Daoy (cell line): ENCODE measurements at regions not wholly inside any gene's neighbourhood (a gene's known extent, or its start where the extent isn't known, plus 50 kb on each side); places are given as distances from the start of the nearest gene placed in this dataset.

ENCODE experiments used
- DNase-seq: peaks from one replicate; pipeline ENCODE4 v3.0.0-alpha.2; 2015; ENCODE audit warnings: low read depth

- peak; percentile 2 for DNase-seq
Measured at GRCh38 chr2:108139521-108139920, 100.2 kb upstream of the SULT1C3 start.

DNA sequence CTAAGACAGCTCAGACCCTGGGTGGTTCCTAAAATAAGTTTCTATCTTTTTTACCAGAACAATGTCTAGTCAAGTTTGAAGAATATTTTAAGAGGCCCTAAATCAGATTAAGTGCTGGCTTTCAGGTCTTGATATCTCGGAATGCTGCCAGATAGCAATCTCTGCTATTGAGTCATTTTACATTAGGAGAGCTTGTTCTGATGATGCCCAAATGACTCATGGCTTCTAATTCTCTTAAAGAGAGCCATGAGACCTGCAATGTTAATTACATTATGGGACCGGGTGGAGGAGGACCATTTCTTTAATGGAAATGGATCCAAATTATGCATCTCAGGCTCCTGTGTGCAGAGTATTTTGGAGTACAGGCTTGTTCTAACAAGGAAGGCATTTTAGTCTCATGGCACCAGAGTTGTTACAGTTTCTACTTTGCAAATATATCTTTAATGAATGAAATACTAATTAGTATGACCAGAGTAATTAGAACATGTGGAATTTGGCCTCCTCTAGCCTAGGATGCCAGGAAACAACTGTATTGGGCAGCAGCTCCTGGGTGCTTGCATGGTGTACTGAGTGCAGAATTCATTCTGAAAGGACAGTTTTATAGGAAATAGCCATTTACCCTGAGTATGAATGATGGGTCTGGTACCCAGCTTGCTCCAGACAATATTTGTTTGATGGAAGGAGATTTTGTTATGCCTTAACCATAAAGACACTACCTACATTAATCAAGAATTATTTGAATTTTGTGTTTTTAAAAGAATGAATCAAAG lies 94.0 kb upstream of the SULT1C3 start:
- peak; percentile 32 for DNase-seq

DNA sequence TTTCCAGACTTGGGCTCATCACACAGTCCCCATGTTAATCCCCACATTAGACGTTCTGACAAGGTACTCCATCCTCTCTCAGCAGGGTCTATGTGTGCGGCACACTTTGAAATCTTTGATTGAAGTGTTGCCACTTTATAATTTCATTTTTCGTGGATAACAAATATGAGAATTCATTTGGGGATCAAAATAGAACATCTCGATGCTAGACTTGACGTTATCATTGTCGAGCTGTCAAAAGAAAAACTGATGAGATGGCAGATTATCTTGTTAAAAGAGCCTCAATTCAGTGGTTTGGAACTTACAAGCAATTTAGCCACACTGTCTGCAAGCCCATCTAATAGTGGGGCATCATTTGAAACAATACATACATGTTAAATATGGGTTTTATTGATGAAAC lies 91.2 kb upstream of the SULT1C3 start:
- DNase-seq, result no peak

DNA sequence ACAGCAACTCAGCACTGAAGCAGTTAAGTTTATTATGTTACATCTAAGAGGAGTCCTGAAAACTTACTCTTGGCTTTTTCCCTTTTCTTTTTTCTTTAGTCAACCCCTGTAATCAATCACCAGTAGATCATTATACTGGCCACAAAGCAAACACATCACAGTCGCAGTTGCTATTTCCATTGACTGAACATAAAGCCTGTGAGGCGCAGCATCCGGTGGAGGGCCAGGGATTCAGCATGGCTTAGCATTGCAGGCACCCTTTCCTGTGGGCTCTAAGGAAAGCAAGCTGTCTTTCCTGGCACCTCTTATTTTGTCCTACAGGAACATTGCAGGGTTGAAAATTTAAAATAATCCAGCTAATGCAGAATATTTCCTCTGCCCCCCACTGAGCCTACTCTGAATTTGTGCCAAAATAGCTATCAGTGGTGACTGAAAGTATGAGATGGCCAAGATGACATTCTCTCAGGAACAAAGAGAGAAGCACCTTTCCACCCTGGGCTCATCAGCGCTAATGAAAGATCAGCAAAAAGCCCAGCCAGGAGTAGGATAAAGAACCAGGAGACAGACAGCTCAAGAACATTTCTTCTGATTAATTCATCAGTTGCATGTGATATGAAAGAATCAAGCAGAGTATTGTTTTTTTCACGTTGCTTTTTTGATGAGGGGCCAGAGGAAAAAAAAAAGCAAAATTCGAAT lies 85.3 kb upstream of the SULT1C3 start:
- no peak for DNase-seq

- DNase-seq, result no peak
Measured at GRCh38 chr2:108161298-108161697, 78.5 kb upstream of the SULT1C3 start.

DNA sequence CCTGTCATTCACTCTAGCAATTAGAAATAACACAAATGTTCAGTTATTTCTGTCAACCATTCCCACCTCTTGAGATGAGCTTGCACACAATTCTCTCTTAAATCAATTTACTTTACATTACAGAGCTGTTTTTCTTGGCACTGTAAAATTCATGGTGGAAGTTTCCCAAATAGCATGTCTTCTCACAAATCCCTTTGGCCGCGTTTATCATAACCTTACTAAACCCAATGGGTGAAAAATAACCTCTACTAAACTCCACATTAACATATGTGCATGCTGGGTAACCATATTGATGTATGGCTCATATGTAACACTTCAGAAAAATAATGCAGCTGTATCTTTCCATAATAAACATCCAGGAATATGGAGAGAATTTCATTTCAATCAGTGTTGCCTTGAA lies 75.5 kb upstream of the SULT1C3 start:
- DNase-seq, result no peak

DNA sequence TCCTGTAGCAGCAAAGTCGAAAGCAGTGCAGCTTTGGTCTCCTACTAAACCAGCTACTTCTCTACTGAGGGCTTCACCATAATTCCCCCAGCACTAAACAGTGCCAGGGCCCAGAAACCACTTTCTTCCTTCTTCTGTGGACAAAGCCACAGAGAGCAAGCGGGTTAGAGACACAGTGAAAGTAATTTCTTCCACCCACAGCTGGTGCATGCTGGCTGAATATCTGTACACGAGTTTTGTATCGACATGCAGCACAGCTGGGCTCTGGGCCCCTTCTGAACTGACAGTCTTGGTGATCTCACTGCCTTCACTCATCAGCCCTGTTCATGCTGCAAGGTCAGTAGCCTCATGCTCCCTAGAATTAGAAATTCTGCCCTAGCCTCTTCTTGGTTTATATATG lies 74.0 kb upstream of the SULT1C3 start:
- DNase-seq, result no peak

DNA sequence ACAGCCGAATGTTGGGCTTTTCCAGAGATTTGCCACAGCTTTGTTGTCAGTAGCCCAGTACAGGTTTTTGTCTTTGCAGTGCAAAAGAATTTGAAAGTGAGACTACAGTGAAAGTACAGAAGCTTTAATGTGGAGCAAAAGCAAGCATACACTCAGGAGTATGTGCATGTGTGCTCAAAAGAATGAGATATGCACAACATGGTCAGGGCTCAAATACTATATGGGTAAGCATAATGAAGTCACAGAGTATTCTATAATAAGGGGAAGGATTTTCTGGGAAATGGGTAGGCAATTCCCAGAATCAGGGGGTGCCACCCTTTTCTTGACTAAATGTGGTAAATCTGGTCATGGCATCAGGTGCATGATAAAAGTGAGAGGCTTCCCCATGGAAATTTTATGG lies 72.1 kb upstream of the SULT1C3 start:
- DNase-seq, result no peak

- no peak for DNase-seq
Measured at GRCh38 chr2:108169982-108170625, 69.7 kb upstream of the SULT1C3 start.

DNA sequence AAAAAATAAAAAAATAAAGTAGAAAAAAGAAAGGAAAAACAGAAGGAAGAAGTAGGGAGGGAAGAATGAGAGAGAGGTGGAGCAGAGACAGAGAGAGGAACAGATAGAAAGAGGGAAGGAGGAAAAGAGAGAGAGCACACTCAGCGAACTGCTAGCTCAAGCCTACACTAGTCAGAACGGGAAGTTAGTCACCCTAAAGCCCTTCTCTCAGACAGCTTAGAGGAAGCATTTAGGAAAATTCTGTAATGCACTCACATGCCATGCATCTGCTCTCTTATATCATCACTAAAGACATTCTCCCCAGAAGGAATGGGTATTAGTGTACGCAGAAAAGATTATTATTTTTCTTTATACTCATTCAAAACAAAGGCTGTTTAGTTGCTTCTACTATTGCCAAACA lies 68.1 kb upstream of the SULT1C3 start:
- no peak for DNase-seq

DNA sequence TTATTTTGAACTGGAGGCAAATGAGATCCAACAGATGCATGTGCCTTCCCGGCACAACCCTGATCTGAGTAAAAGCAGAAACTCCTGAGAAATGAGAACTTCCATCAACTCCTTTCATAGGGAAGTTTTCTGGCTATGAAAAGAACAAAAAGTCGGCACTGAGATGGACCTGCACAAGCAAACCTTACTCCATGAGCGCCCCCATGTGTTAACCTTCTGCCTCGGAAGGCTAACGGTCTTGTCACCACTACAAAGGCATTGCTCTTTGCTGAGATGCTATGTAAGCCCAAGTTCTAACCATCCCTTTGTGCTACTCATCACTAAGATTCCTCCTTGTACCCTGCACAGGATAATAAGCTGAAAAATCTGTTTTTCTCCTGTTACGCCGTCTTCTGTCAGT lies 57.3 kb upstream of the SULT1C3 start:
- DNase-seq, result peak; percentile 39

- peak; percentile 15 for DNase-seq
Measured at GRCh38 chr2:108184419-108184818, 55.3 kb upstream of the SULT1C3 start.

- DNase-seq, result no peak
Measured at GRCh38 chr2:108189316-108189715, 50.5 kb upstream of the SULT1C3 start.
